MCF 10A (cell line): ENCODE measurements at regions not wholly inside any gene's neighbourhood (a gene's known extent, or its start where the extent isn't known, plus 50 kb on each side); places are given as distances from the start of the nearest gene placed in this dataset.
A peak's percentile ranks its signal among the peaks of the same experiment; 100 is the strongest.

Experiments
- BruUV-seq: library from RNA; stranded (reverse); fragments of 400-500 nt; replicated peaks from 2 replicates; lab custom pipeline; 2021; lab: Mats Ljungman, UMichigan
- CTCF ChIA-PET: fragments of 300-600 bp; sonication (Branson Sonifier 250); formaldehyde crosslinking; extraction: SDS; loops from one replicate; lab custom pipeline; 2021; ENCODE audit warnings: antibody characterized with exemption, inconsistent platforms; lab: Yijun Ruan, JAX
- POLR2A ChIA-PET: fragments of 300-600, 350-650 bp; sonication (Branson Sonifier 250); formaldehyde crosslinking; extraction: SDS; loops from one replicate; lab custom pipeline; 2020; ENCODE audit warnings: antibody characterized with exemption, inconsistent platforms; lab: Yijun Ruan, JAX
- DNase-seq: peaks from one replicate; pipeline ENCODE4 v3.0.0-alpha.2; 2018; ENCODE audit not compliant: unreplicated experiment
- H3K27ac Mint-ChIP-seq: one replicate; pipeline ENCODE4 v1.8.0; 2022; ENCODE audit warnings: mild to moderate bottlenecking, low read depth, mixed read lengths; ENCODE audit not compliant: unreplicated experiment
- H3K27me3 Mint-ChIP-seq: one replicate; pipeline ENCODE4 v1.8.0; 2022; ENCODE audit warnings: mixed read lengths; ENCODE audit not compliant: insufficient read depth, unreplicated experiment
- H3K36me3 Mint-ChIP-seq: one replicate; pipeline ENCODE4 v1.8.0; 2022; ENCODE audit warnings: mild to moderate bottlenecking, moderate library complexity, mixed read lengths; ENCODE audit not compliant: insufficient read depth, unreplicated experiment
- H3K4me1 Mint-ChIP-seq: one replicate; pipeline ENCODE4 v1.8.0; 2022; ENCODE audit warnings: mixed read lengths; ENCODE audit not compliant: insufficient read depth, unreplicated experiment
- H3K4me3 Mint-ChIP-seq: one replicate; pipeline ENCODE4 v1.8.0; 2022; ENCODE audit warnings: mild to moderate bottlenecking, moderate library complexity, mixed read lengths; ENCODE audit not compliant: unreplicated experiment
- H3K9me3 Mint-ChIP-seq: one replicate; pipeline ENCODE4 v1.8.0; 2022; ENCODE audit warnings: mixed read lengths; ENCODE audit not compliant: unreplicated experiment
- CTCF ChIP-seq: fragments of 200-600 bp; IDR thresholded peaks from one replicate; pipeline ENCODE4 v1.8.0; 2022; ENCODE audit warnings: antibody characterized with exemption, mild to moderate bottlenecking; ENCODE audit not compliant: unreplicated experiment
- intact Hi-C: fragments of 100-400 bp; cut with micrococcal nuclease; formaldehyde crosslinking; loops from 2 replicates; pipeline ENCODE4 v1.14.1; 2022

- ChIA-PET POLR2A (interaction anchor here (0.6 kb wide), 1 partner anchor 33 kb away, joined by 3 read pairs; no protein-coding TSS in a partner anchor), CTCF (interaction anchor here (0.6 to 1.8 kb wide), 2 partner anchors 82 to 672 kb away, joined by 3 to 5 read pairs; no protein-coding TSS in a partner anchor)
- no peaks in the 10 kb centered on the region for H3K9me3 Mint-ChIP-seq
- no peak overlapping the region for H3K27ac Mint-ChIP-seq
- no peaks in the 10 kb centered on the region for H3K36me3 Mint-ChIP-seq
- no peak for TF ChIP-seq CTCF
- no peak overlapping the region for H3K4me3 Mint-ChIP-seq
- no peaks in the 10 kb centered on the region for H3K4me1 Mint-ChIP-seq
- no peak for DNase-seq
- intact Hi-C loops, result no loop called here
- BruUV-seq, result no TSS peak
- H3K27me3 Mint-ChIP-seq, result no peaks in the 10 kb centered on the region
Observed at GRCh38 chr5:155181542-155181941, 168.0 kb downstream of the KIF4B start.

GRCh38 chr5:155189476-155189875 is 175.9 kb downstream of the KIF4B start:
- TF ChIP-seq CTCF, result no peak
- intact Hi-C loops, result no loop called here
- ChIA-PET CTCF (interaction anchor here (0.6 kb wide), 1 partner anchor 12 kb away, joined by 3 read pairs; no protein-coding TSS in a partner anchor), POLR2A (no interaction called here)
- no TSS peak for BruUV-seq
- Mint-ChIP-seq H3K4me1 (peaks cover 13% of the 10 kb centered on the region), H3K27me3 (no peaks in the 10 kb centered on the region), H3K9me3 (no peaks in the 10 kb centered on the region), H3K4me3 (no peak overlapping the region), H3K36me3 (no peaks in the 10 kb centered on the region), H3K27ac (no peak overlapping the region)
- DNase-seq, result no peak

GRCh38 chr5:155189981-155190380 is 176.4 kb downstream of the KIF4B start:
- ChIA-PET CTCF (no interaction called here), POLR2A (no interaction called here)
- no TSS peak for BruUV-seq
- peak; percentile 49 for DNase-seq
- intact Hi-C loops, result no loop called here
- H3K36me3 Mint-ChIP-seq, result no peaks in the 10 kb centered on the region
- H3K9me3 Mint-ChIP-seq, result no peaks in the 10 kb centered on the region
- no peaks in the 10 kb centered on the region for H3K27me3 Mint-ChIP-seq
- peaks cover 13% of the 10 kb centered on the region for H3K4me1 Mint-ChIP-seq
- no peak overlapping the region for H3K4me3 Mint-ChIP-seq
- H3K27ac Mint-ChIP-seq, result no peak overlapping the region
- TF ChIP-seq CTCF, result no peak

- Mint-ChIP-seq H3K27me3 (no peaks in the 10 kb centered on the region), H3K4me3 (no peak overlapping the region), H3K4me1 (peaks cover 13% of the 10 kb centered on the region), H3K9me3 (no peaks in the 10 kb centered on the region), H3K36me3 (no peaks in the 10 kb centered on the region), H3K27ac (no peak overlapping the region)
- intact Hi-C loops, result no loop called here
- DNase-seq, result peak; percentile 33
- POLR2A ChIA-PET, result no interaction called here
- CTCF ChIA-PET, result no interaction called here
- BruUV-seq, result no TSS peak
- no peak for TF ChIP-seq CTCF
Observed at GRCh38 chr5:155193029-155193428, 179.5 kb downstream of the KIF4B start.
